Inferior parietal cortex (tissue), 1 donor: ENCODE measurements at regions not wholly inside any gene's neighbourhood (a gene's known extent, or its start where the extent isn't known, plus 50 kb on each side); places are given as distances from the start of the nearest gene placed in this dataset.

Experiments used
- DNase-seq: peaks from one replicate; pipeline ENCODE4 v3.0.0-alpha.2; 2016; ENCODE audit errors: extremely low spot score

GRCh38 chr20:55597526-55597925 is 407.8 kb downstream of the CBLN4 start:
- DNase-seq: peak; percentile 44

GRCh38 chr20:55596431-55596830 is 408.9 kb downstream of the CBLN4 start:
- no peak for DNase-seq

- no peak for DNase-seq
Measured at GRCh38 chr20:55592866-55593265, 412.5 kb downstream of the CBLN4 start.

- DNase-seq: no peak
Measured at GRCh38 chr20:55586610-55587009, 418.7 kb downstream of the CBLN4 start.

- DNase-seq: no peak
Measured at GRCh38 chr20:55584964-55585363, 420.4 kb downstream of the CBLN4 start.

GRCh38 chr20:55584307-55584706 is 421.0 kb downstream of the CBLN4 start:
- no peak for DNase-seq

- DNase-seq: no peak
Measured at GRCh38 chr20:55583036-55583435, 422.3 kb downstream of the CBLN4 start.

GRCh38 chr20:55582498-55582897 is 422.8 kb downstream of the CBLN4 start:
- no peak for DNase-seq

- DNase-seq: no peak
Measured at GRCh38 chr20:55581519-55581918, 423.8 kb downstream of the CBLN4 start.

- no peak for DNase-seq
Measured at GRCh38 chr20:55580475-55580874, 424.8 kb downstream of the CBLN4 start.

- DNase-seq: no peak
Measured at GRCh38 chr20:55579802-55580201, 425.5 kb downstream of the CBLN4 start.

GRCh38 chr20:55576981-55577380 is 428.3 kb downstream of the CBLN4 start:
- DNase-seq: no peak

GRCh38 chr20:55569084-55569483 is 436.2 kb downstream of the CBLN4 start:
- no peak for DNase-seq

GRCh38 chr20:55567826-55568225 is 437.5 kb downstream of the CBLN4 start:
- DNase-seq: no peak

- no peak for DNase-seq
Measured at GRCh38 chr20:55565096-55565773, 440.1 kb downstream of the CBLN4 start.

- no peak for DNase-seq
Measured at GRCh38 chr20:55561259-55561658, 444.1 kb downstream of the CBLN4 start.

GRCh38 chr20:55557191-55557590 is 448.1 kb downstream of the CBLN4 start:
- no peak for DNase-seq

GRCh38 chr20:55555075-55555650 is 450.2 kb downstream of the CBLN4 start:
- DNase-seq: no peak

- no peak for DNase-seq
Measured at GRCh38 chr20:55544638-55545037, 460.7 kb downstream of the CBLN4 start.

GRCh38 chr20:55540486-55540885 is 464.8 kb downstream of the CBLN4 start:
- no peak for DNase-seq

- DNase-seq: no peak
Measured at GRCh38 chr20:55540013-55540412, 465.3 kb downstream of the CBLN4 start.

GRCh38 chr20:55538261-55538908 is 466.9 kb downstream of the CBLN4 start:
- no peak for DNase-seq

GRCh38 chr20:55535366-55535765 is 470.0 kb downstream of the CBLN4 start:
- DNase-seq: no peak
